ENCODE measurements at regions not wholly inside any gene's neighbourhood (a gene's known extent, or its start where the extent isn't known, plus 50 kb on each side); places are given as distances from the start of the nearest gene placed in this dataset.

- TF ChIP-seq CTCF (IDR thresholded peaks at IDR 0.05) (no peak), POLR2AphosphoS5 (IDR thresholded peaks at IDR 0.05) (no peak)
Observed at GRCh38 chr3:73908218-73908617, 283.5 kb upstream of the PDZRN3 start.

Data from prostate gland (tissue), 2 donors.